ENCODE measurements at regions not wholly inside any gene's neighbourhood (a gene's known extent, or its start where the extent isn't known, plus 50 kb on each side); places are given as distances from the start of the nearest gene placed in this dataset.
"Not testable (repeated sequence)": the region's sequence is repeated elsewhere in the genome, so short reads cannot be mapped to it uniquely, and the experiment has no call there.

- Histone ChIP-seq H3K27ac (no peak overlapping the region), H3K36me3 (no peaks in the 10 kb centered on the region), H3K9me3 (no peaks in the 10 kb centered on the region), H3K4me3 (no peak overlapping the region), H3K27me3 (replicated peaks in 1 of 7) (no peaks in the 10 kb centered on the region), H3K4me1 (no peaks in the 10 kb centered on the region)
- intact Hi-C loops (cut with DNase I; ENCODE audit: low total_unique reads), result no loop called here
- DNase-seq, result no peak
- TF ChIP-seq POLR2A (IDR thresholded peaks at IDR 0.05) (no peak), POLR2AphosphoS5 (IDR thresholded peaks at IDR 0.05) (no peak), CTCF (IDR thresholded peaks at IDR 0.05 in 8 of 11, conservative IDR thresholded peaks at IDR 0.05 in 3 of 11) (no peak)
- 85 to 98% (median 94%) methylated on average over 6 of the region's 6 CpGs for WGBS, 5 donors
Measured at GRCh38 chr1:221548942-221549341, 192.9 kb downstream of the DUSP10 start.

GRCh38 chr1:221549815-221550214 lies 192.1 kb downstream of the DUSP10 start:
- no peak overlapping the region for H3K27ac ChIP-seq
- DNase-seq, result no peak
- TF ChIP-seq CTCF (IDR thresholded peaks at IDR 0.05 in 8 of 11, conservative IDR thresholded peaks at IDR 0.05 in 3 of 11), result no peak
- no peak for TF ChIP-seq POLR2A (IDR thresholded peaks at IDR 0.05)
- TF ChIP-seq POLR2AphosphoS5 (IDR thresholded peaks at IDR 0.05), result no peak
- H3K4me1 ChIP-seq, result no peaks in the 10 kb centered on the region
- H3K36me3 ChIP-seq, result no peaks in the 10 kb centered on the region
- H3K27me3 ChIP-seq (replicated peaks in 1 of 7), result no peaks in the 10 kb centered on the region
- H3K9me3 ChIP-seq, result no peaks in the 10 kb centered on the region
- intact Hi-C loops (cut with DNase I; ENCODE audit: low total_unique reads), result no loop called here
- no peak overlapping the region for H3K4me3 ChIP-seq

- H3K27me3 ChIP-seq (replicated peaks in 1 of 7); H3K4me3 ChIP-seq; H3K27ac ChIP-seq; H3K36me3 ChIP-seq; DNase-seq; H3K9me3 ChIP-seq; intact Hi-C loops (cut with DNase I; ENCODE audit: low total_unique reads); H3K4me1 ChIP-seq: not testable (repeated sequence)
- 94 to 97% (median 96%) methylated on average over 8 of the region's 8 CpGs for WGBS, 5 donors
Measured at GRCh38 chr1:221552792-221553191, 189.1 kb downstream of the DUSP10 start.

- no peaks in the 10 kb centered on the region for H3K36me3 ChIP-seq
- 79 to 87% (median 83%) methylated on average over 10 of the region's 10 CpGs for WGBS, 5 donors
- no peaks in the 10 kb centered on the region for H3K4me1 ChIP-seq
- no peak for TF ChIP-seq POLR2A (IDR thresholded peaks at IDR 0.05)
- TF ChIP-seq CTCF (IDR thresholded peaks at IDR 0.05 in 8 of 11, conservative IDR thresholded peaks at IDR 0.05 in 3 of 11), result no peak
- no peak for TF ChIP-seq POLR2AphosphoS5 (IDR thresholded peaks at IDR 0.05)
- DNase-seq, result no peak
- no peaks in the 10 kb centered on the region for H3K27me3 ChIP-seq (replicated peaks in 1 of 7)
- H3K9me3 ChIP-seq, result no peaks in the 10 kb centered on the region
- no peak overlapping the region for H3K4me3 ChIP-seq
- no peak overlapping the region for H3K27ac ChIP-seq
- intact Hi-C loops (cut with DNase I; ENCODE audit: low total_unique reads), result no loop called here
Measured at GRCh38 chr1:221555689-221556433, 186.0 kb downstream of the DUSP10 start.

- no peak overlapping the region for H3K4me3 ChIP-seq
- TF ChIP-seq POLR2A (IDR thresholded peaks at IDR 0.05) (no peak), CTCF (IDR thresholded peaks at IDR 0.05 in 8 of 11, conservative IDR thresholded peaks at IDR 0.05 in 3 of 11) (no peak), POLR2AphosphoS5 (IDR thresholded peaks at IDR 0.05) (no peak)
- DNase-seq, result no peak
- H3K27me3 ChIP-seq (replicated peaks in 1 of 7), result no peaks in the 10 kb centered on the region
- intact Hi-C loops (cut with DNase I; ENCODE audit: low total_unique reads), result no loop called here
- H3K27ac ChIP-seq, result no peak overlapping the region
- no peaks in the 10 kb centered on the region for H3K9me3 ChIP-seq
- H3K36me3 ChIP-seq, result no peaks in the 10 kb centered on the region
- no peaks in the 10 kb centered on the region for H3K4me1 ChIP-seq
Measured at GRCh38 chr1:221556435-221556834, 185.5 kb downstream of the DUSP10 start.

Measured in spleen (tissue), 11 donors.